A673 (cell line): ENCODE measurements at regions not wholly inside any gene's neighbourhood (a gene's known extent, or its start where the extent isn't known, plus 50 kb on each side); places are given as distances from the start of the nearest gene placed in this dataset.

ENCODE experiments used
- BruUV-seq: library from RNA; stranded (reverse); fragments of 400-500 nt; replicated peaks from 2 replicates; lab custom pipeline; 2021; lab: Mats Ljungman, UMichigan
- CTCF ChIA-PET: fragments of 300-600 bp; sonication (Branson Sonifier 250); formaldehyde crosslinking; loops from one replicate; lab custom pipeline; 2022; ENCODE audit warnings: antibody characterized with exemption; lab: Charles Lee
- POLR2A ChIA-PET: fragments of 300-600 bp; sonication (Branson Sonifier 250); formaldehyde crosslinking; loops from one replicate; lab custom pipeline; 2022; ENCODE audit warnings: antibody characterized with exemption; ENCODE audit not compliant: low non-redundant PET; lab: Charles Lee
- DNase-seq: peaks from one replicate; pipeline ENCODE4 v3.0.0-alpha.2; 2015; ENCODE audit warnings: low spot score
- H3K27ac ChIP-seq: fragments of 200-600 bp; sonication (generic); 2 replicates; pipeline ENCODE4 v1.5.1; 2016; ENCODE audit warnings: mixed run types, low read depth, mild to moderate bottlenecking, mixed read lengths, antibody characterized with exemption, low read length; ENCODE audit not compliant: poor library complexity, severe bottlenecking
- H3K27me3 ChIP-seq: fragments of 200-600 bp; sonication (generic); replicated peaks from 2 replicates; pipeline ENCODE4 v1.6.1; 2017; ENCODE audit warnings: mixed run types, low read depth, mild to moderate bottlenecking, mixed read lengths, antibody characterized with exemption, low read length; ENCODE audit not compliant: insufficient read depth, poor library complexity
- H3K36me3 ChIP-seq: fragments of 200-600 bp; sonication (generic); 2 replicates; pipeline ENCODE4 v1.6.1; 2016; ENCODE audit warnings: mixed run types, mild to moderate bottlenecking, mixed read lengths, antibody characterized with exemption, low read length; ENCODE audit not compliant: insufficient read depth, poor library complexity, severe bottlenecking
- H3K4me1 ChIP-seq: fragments of 200-600 bp; sonication (generic); 2 replicates; pipeline ENCODE4 v1.6.1; 2017; ENCODE audit warnings: mixed run types, mild to moderate bottlenecking, mixed read lengths, antibody characterized with exemption, low read length; ENCODE audit not compliant: insufficient read depth, poor library complexity, severe bottlenecking
- H3K4me3 ChIP-seq: fragments of 200-600 bp; sonication (generic); 2 replicates; pipeline ENCODE4 v1.5.1; 2016; ENCODE audit warnings: low read depth, mixed run types, mild to moderate bottlenecking, mixed read lengths, low read length; ENCODE audit not compliant: poor library complexity, severe bottlenecking
- H3K9me3 ChIP-seq: fragments of 200-600 bp; sonication (generic); 2 replicates; pipeline ENCODE4 v1.6.1; 2016; ENCODE audit warnings: mixed run types, low read depth, mild to moderate bottlenecking, mixed read lengths, antibody characterized with exemption, low read length; ENCODE audit not compliant: poor library complexity, severe bottlenecking
- CTCF ChIP-seq: fragments of 300-800, 200-600 bp; sonication (generic); conservative IDR thresholded peaks from 2 replicates; pipeline ENCODE4 v1.5.1; 2017; ENCODE audit warnings: low read depth, mild to moderate bottlenecking, antibody characterized with exemption, low read length, moderate library complexity, mixed read lengths
- EZH2 ChIP-seq: fragments of 200-600 bp; sonication (generic); IDR thresholded peaks from 2 replicates; pipeline ENCODE4 v1.6.1; 2017; ENCODE audit warnings: borderline replicate concordance, low read depth, mild to moderate bottlenecking, mixed read lengths, antibody characterized with exemption, low read length; ENCODE audit not compliant: poor library complexity, severe bottlenecking
- intact Hi-C: fragments of 100-400 bp; cut with micrococcal nuclease; formaldehyde crosslinking; loops from one replicate; pipeline ENCODE4 v1.10.0; 2022; ENCODE audit not compliant: unreplicated experiment

- POLR2A ChIA-PET: no interaction called here
- no peak for DNase-seq
- no TSS peak for BruUV-seq
- Histone ChIP-seq H3K9me3 (no peaks in the 10 kb centered on the region), H3K36me3 (no peaks in the 10 kb centered on the region), H3K27me3 (no peaks in the 10 kb centered on the region), H3K27ac (no peak overlapping the region), H3K4me3 (no peak overlapping the region), H3K4me1 (no peaks in the 10 kb centered on the region)
- intact Hi-C loops: no loop called here
- TF ChIP-seq EZH2 (no peak), CTCF (no peak)
- CTCF ChIA-PET: no interaction called here
Observed at GRCh38 chr4:117331817-117332216, 246.4 kb upstream of the TRAM1L1 start.

GRCh38 chr4:117334451-117335188, 249.2 kb upstream of the TRAM1L1 start:
- Histone ChIP-seq H3K4me3 (no peak overlapping the region), H3K9me3 (no peaks in the 10 kb centered on the region), H3K4me1 (no peaks in the 10 kb centered on the region), H3K36me3 (no peaks in the 10 kb centered on the region), H3K27ac (no peak overlapping the region), H3K27me3 (no peaks in the 10 kb centered on the region)
- CTCF ChIA-PET: no interaction called here
- POLR2A ChIA-PET: no interaction called here
- TF ChIP-seq CTCF: no peak
- no peak for TF ChIP-seq EZH2
- no peak for DNase-seq
- intact Hi-C loops: no loop called here
- no TSS peak for BruUV-seq

- CTCF ChIA-PET: no interaction called here
- H3K36me3 ChIP-seq: no peaks in the 10 kb centered on the region
- no TSS peak for BruUV-seq
Observed at GRCh38 chr4:117357437-117357836, 272.1 kb upstream of the TRAM1L1 start.

More at GRCh38 chr4:117357437-117357836, 272.1 kb upstream of the TRAM1L1 start:
- Histone ChIP-seq H3K4me3 (no peak overlapping the region), H3K27ac (no peak overlapping the region), H3K27me3 (no peaks in the 10 kb centered on the region), H3K4me1 (no peaks in the 10 kb centered on the region), H3K9me3 (no peaks in the 10 kb centered on the region)
- TF ChIP-seq CTCF: no peak
- no peak for TF ChIP-seq EZH2
- POLR2A ChIA-PET: no interaction called here
- intact Hi-C loops: no loop called here
- no peak for DNase-seq
